Peyer's patch (tissue), 4 donors: ENCODE measurements at regions not wholly inside any gene's neighbourhood (a gene's known extent, or its start where the extent isn't known, plus 50 kb on each side); places are given as distances from the start of the nearest gene placed in this dataset.

Experiments
- DNase-seq, 3 donors: peaks; one replicate each; pipeline ENCODE4 v3.0.0-alpha.2; 2017 to 2019
- H3K27ac ChIP-seq, 4 donors: fragments of 200-600 bp; sonication (generic); one replicate each; pipeline ENCODE4 v1.5.1; 2016 to 2019
- H3K27me3 ChIP-seq, 2 donors: fragments of 200-600 bp; sonication (generic); one replicate each; pipeline ENCODE4 v1.5.1; 2019
- H3K36me3 ChIP-seq, 3 donors: fragments of 200-600 bp; sonication (generic); one replicate each; pipeline ENCODE4 v1.5.1; 2016 to 2019
- H3K4me1 ChIP-seq, 4 donors: fragments of 200-600 bp; sonication (generic); one replicate each; pipeline ENCODE4 v1.5.1; 2016 to 2019
- H3K4me3 ChIP-seq, 4 donors: fragments of 200-600 bp; sonication (generic); 1 replicate in 3 of 4; 2 replicates in 1 of 4; pipeline ENCODE4 v1.5.1; 2016 to 2019; ENCODE audit warnings: mild to moderate bottlenecking in 1 of 4
- H3K9me3 ChIP-seq, 4 donors: fragments of 200-600 bp; sonication (generic); one replicate each; pipeline ENCODE4 v1.5.1; 2016 to 2019; ENCODE audit warnings: mild to moderate bottlenecking in 1 of 4
- POLR2A ChIP-seq, 2 donors: fragments of 450-650 bp; IDR thresholded peaks; one replicate each; pipeline ENCODE4 v1.5.1; 2017; ENCODE audit warnings: antibody characterized with exemption in 2 of 2, mild to moderate bottlenecking in 2 of 2, moderate library complexity in 2 of 2
- TF ChIP-seq, protein P1 (sequence below), 6 experiments: fragments of 450-650 bp in 4 of 6; fragments of 200-600 bp in 2 of 6; sonication (generic) in 1 of 6; IDR thresholded peaks; one replicate each; pipeline ENCODE4 v1.5.1; 2017 to 2019; ENCODE audit warnings: antibody characterized with exemption in 6 of 6, mild to moderate bottlenecking in 3 of 6, moderate library complexity in 1 of 6

- no peak for TF ChIP-seq POLR2A (IDR thresholded peaks at IDR 0.05)
- TF ChIP-seq, protein P1, sequence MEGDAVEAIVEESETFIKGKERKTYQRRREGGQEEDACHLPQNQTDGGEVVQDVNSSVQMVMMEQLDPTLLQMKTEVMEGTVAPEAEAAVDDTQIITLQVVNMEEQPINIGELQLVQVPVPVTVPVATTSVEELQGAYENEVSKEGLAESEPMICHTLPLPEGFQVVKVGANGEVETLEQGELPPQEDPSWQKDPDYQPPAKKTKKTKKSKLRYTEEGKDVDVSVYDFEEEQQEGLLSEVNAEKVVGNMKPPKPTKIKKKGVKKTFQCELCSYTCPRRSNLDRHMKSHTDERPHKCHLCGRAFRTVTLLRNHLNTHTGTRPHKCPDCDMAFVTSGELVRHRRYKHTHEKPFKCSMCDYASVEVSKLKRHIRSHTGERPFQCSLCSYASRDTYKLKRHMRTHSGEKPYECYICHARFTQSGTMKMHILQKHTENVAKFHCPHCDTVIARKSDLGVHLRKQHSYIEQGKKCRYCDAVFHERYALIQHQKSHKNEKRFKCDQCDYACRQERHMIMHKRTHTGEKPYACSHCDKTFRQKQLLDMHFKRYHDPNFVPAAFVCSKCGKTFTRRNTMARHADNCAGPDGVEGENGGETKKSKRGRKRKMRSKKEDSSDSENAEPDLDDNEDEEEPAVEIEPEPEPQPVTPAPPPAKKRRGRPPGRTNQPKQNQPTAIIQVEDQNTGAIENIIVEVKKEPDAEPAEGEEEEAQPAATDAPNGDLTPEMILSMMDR (IDR thresholded peaks at IDR 0.05): no peak
- Histone ChIP-seq H3K27ac (no peak overlapping the region), H3K36me3 (no peaks in the 10 kb centered on the region), H3K4me3 (no peak overlapping the region), H3K9me3 (no peaks in the 10 kb centered on the region), H3K27me3 (no peaks in the 10 kb centered on the region), H3K4me1 (no peaks in the 10 kb centered on the region)
- no peak for DNase-seq
These were observed 73.8 kb downstream of the SLITRK6 start for GRCh38 chr13:85725433-85725832.

GRCh38 chr13:85724546-85725432 lies 74.4 kb downstream of the SLITRK6 start:
- Histone ChIP-seq H3K36me3 (no peaks in the 10 kb centered on the region), H3K4me1 (no peaks in the 10 kb centered on the region), H3K4me3 (no peak overlapping the region), H3K27me3 (no peaks in the 10 kb centered on the region), H3K27ac (no peak overlapping the region), H3K9me3 (no peaks in the 10 kb centered on the region)
- no peak for TF ChIP-seq POLR2A (IDR thresholded peaks at IDR 0.05)
- TF ChIP-seq, protein P1 (IDR thresholded peaks at IDR 0.05): no peak
- DNase-seq: no peak

DNA sequence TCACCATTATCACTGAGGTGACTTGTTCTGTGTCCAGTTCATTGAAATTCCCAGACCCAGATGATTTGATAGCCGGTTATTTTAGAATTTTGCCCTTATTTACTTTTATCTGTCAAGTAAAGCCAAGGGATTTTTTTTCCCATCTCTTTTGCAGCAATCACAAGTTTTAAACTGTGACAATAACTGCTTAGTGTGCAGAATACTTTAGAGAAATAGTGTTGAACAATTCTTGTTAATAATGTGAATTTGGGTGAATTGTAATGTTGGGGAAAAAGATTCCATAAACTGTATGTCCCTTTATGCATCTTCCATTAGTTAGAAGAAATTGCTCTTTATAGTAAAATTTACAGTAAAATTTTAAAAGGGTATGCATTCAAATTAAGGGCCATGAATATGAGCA lies 79.5 kb downstream of the SLITRK6 start:
- no peaks in the 10 kb centered on the region for H3K27me3 ChIP-seq
- no peak overlapping the region for H3K27ac ChIP-seq
- TF ChIP-seq, protein P1 (IDR thresholded peaks at IDR 0.05): no peak
- no peak for TF ChIP-seq POLR2A (IDR thresholded peaks at IDR 0.05)
- DNase-seq: no peak
- no peaks in the 10 kb centered on the region for H3K4me1 ChIP-seq
- H3K4me3 ChIP-seq: no peak overlapping the region
- no peaks in the 10 kb centered on the region for H3K9me3 ChIP-seq
- H3K36me3 ChIP-seq: no peaks in the 10 kb centered on the region

DNA sequence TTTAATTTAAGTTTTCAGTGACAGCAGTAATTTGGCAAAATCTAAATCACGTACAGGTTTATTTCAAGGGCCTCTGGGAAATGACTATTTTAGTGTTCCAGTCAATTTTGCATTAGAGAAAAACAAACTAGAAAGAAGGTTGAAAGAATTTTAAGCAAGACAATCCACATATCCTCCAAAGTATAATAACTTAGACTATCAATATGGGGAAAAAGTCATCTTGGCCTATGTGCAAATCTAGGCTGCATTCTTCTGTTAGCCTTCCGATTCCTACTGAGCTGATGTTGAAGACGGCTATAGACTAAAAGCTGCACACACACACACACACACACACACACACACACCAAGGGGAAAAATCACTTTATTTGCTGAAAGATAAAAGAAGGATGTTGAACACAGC lies 81.3 kb downstream of the SLITRK6 start:
- no peak overlapping the region for H3K4me3 ChIP-seq
- DNase-seq: no peak
- H3K27ac ChIP-seq: no peak overlapping the region
- H3K27me3 ChIP-seq: no peaks in the 10 kb centered on the region
- H3K4me1 ChIP-seq: no peaks in the 10 kb centered on the region
- H3K9me3 ChIP-seq: no peaks in the 10 kb centered on the region
- TF ChIP-seq POLR2A (IDR thresholded peaks at IDR 0.05): no peak
- TF ChIP-seq, protein P1 (IDR thresholded peaks at IDR 0.05): no peak
- H3K36me3 ChIP-seq: no peaks in the 10 kb centered on the region

- no peak for TF ChIP-seq POLR2A (IDR thresholded peaks at IDR 0.05)
- TF ChIP-seq, protein P1 (IDR thresholded peaks at IDR 0.05): no peak
- Histone ChIP-seq H3K4me3 (no peak overlapping the region), H3K36me3 (no peaks in the 10 kb centered on the region), H3K27ac (no peak overlapping the region), H3K27me3 (no peaks in the 10 kb centered on the region), H3K9me3 (no peaks in the 10 kb centered on the region), H3K4me1 (no peaks in the 10 kb centered on the region)
- no peak for DNase-seq
These were observed 88.7 kb downstream of the SLITRK6 start for GRCh38 chr13:85710545-85710944.
